DMS53 treated with DMSO at 0.1 percent for 48 hours (cell line): ENCODE measurements at regions not wholly inside any gene's neighbourhood (a gene's known extent, or its start where the extent isn't known, plus 50 kb on each side); places are given as distances from the start of the nearest gene placed in this dataset.
"Not testable (repeated sequence)": the region's sequence is repeated elsewhere in the genome, so short reads cannot be mapped to it uniquely, and the experiment has no call there.

Experiments used
- DNase-seq: peaks from one replicate; lab custom pipeline; 2025; ENCODE audit not compliant: unreplicated experiment; lab: John Stamatoyannopoulos, UW

- no peak for DNase-seq
Observed at GRCh38 chr3:11898611-11899325, 52.1 kb upstream of the TAMM41 start.

GRCh38 chr3:11899389-11899788 lies 52.7 kb upstream of the TAMM41 start:
- not testable (repeated sequence) for DNase-seq

GRCh38 chr3:11899826-11900225 lies 53.1 kb upstream of the TAMM41 start:
- no peak for DNase-seq

GRCh38 chr3:11900824-11901223 lies 54.1 kb upstream of the TAMM41 start:
- DNase-seq, result no peak

- no peak for DNase-seq
Observed at GRCh38 chr3:11901286-11901875, 54.7 kb upstream of the TAMM41 start.

GRCh38 chr3:11903047-11903446 lies 56.4 kb upstream of the TAMM41 start:
- no peak for DNase-seq

GRCh38 chr3:11903447-11903846 lies 56.8 kb upstream of the TAMM41 start:
- DNase-seq, result no peak

GRCh38 chr3:11904157-11904556 lies 57.5 kb upstream of the TAMM41 start:
- DNase-seq, result no peak

- no peak for DNase-seq
Observed at GRCh38 chr3:11906407-11906806, 59.7 kb upstream of the TAMM41 start.

- no peak for DNase-seq
Observed at GRCh38 chr3:11907667-11908660, 61.3 kb upstream of the TAMM41 start.

- DNase-seq, result no peak
Observed at GRCh38 chr3:11908981-11909698, 62.5 kb upstream of the TAMM41 start.

GRCh38 chr3:11909726-11910125 lies 63.0 kb upstream of the TAMM41 start:
- no peak for DNase-seq

- not testable (repeated sequence) for DNase-seq
Observed at GRCh38 chr3:11910216-11910930, 63.7 kb upstream of the TAMM41 start.

GRCh38 chr3:11910971-11911531 lies 64.4 kb upstream of the TAMM41 start:
- DNase-seq, result no peak

- DNase-seq, result not testable (repeated sequence)
Observed at GRCh38 chr3:11911887-11912286, 65.2 kb upstream of the TAMM41 start.

GRCh38 chr3:11913316-11913715 lies 66.6 kb upstream of the TAMM41 start:
- no peak for DNase-seq

- no peak for DNase-seq
Observed at GRCh38 chr3:11914041-11914440, 67.4 kb upstream of the TAMM41 start.

- DNase-seq, result no peak
Observed at GRCh38 chr3:11914651-11915050, 68.0 kb upstream of the TAMM41 start.

- DNase-seq, result no peak
Observed at GRCh38 chr3:11915621-11916424, 69.1 kb upstream of the TAMM41 start.
